Breast epithelium (tissue), 3 donors: ENCODE measurements at regions not wholly inside any gene's neighbourhood (a gene's known extent, or its start where the extent isn't known, plus 50 kb on each side); places are given as distances from the start of the nearest gene placed in this dataset.

ENCODE experiments used
- CTCF ChIP-seq, 3 donors: fragments of 450-650 bp; IDR thresholded peaks; one replicate each; pipeline ENCODE4 v1.5.1; 2016 to 2017; ENCODE audit warnings: antibody characterized with exemption in 3 of 3, mild to moderate bottlenecking in 3 of 3, moderate library complexity in 3 of 3
- POLR2A ChIP-seq: fragments of 450-650 bp; IDR thresholded peaks from one replicate; pipeline ENCODE4 v1.6.1; 2016; ENCODE audit warnings: antibody characterized with exemption, mild to moderate bottlenecking, moderate library complexity

GRCh38 chr4:81990898-81991297 lies 382.9 kb downstream of the HNRNPD start:
- TF ChIP-seq POLR2A (no peak), CTCF (IDR thresholded peaks at IDR 0.05) (no peak)
